ENCODE measurements at regions not wholly inside any gene's neighbourhood (a gene's known extent, or its start where the extent isn't known, plus 50 kb on each side); places are given as distances from the start of the nearest gene placed in this dataset.

- TF ChIP-seq HDAC2 (IDR thresholded peaks at IDR 0.05; ENCODE audit: borderline replicate concordance in 1 of 2, low read depth in 2 of 2, low read length in 2 of 2) = no peak
- TF ChIP-seq POU5F1 (IDR thresholded peaks at IDR 0.05; ENCODE audit: low read depth, low read length) = no peak
- TF ChIP-seq EP300 (IDR thresholded peaks at IDR 0.05; ENCODE audit: borderline replicate concordance in 1 of 2, low read depth in 2 of 2, low read length in 2 of 2) = no peak
- Histone ChIP-seq H2AK5ac (ENCODE audit: low read depth, low read length) (no peak overlapping the region), H3K23me2 (ENCODE audit: low read depth, low read length) (no peaks in the 10 kb centered on the region), H4K8ac (ENCODE audit: extremely low read depth, insufficient read depth, low read length) (no peak overlapping the region), H3K14ac (ENCODE audit: insufficient read length) (no peak overlapping the region), H2BK20ac (ENCODE audit: low read length) (no peak overlapping the region), H3K27ac (ENCODE audit: low read depth, low read length) (no peak overlapping the region), H3K79me2 (ENCODE audit: control insufficient read depth in 1 of 2, insufficient read depth in 2 of 2, low read length in 2 of 2) (no peaks in the 10 kb centered on the region), H4K20me1 (replicated peaks in 1 of 2; ENCODE audit: control insufficient read depth in 1 of 2, insufficient read depth in 2 of 2, low read length in 2 of 2) (no peaks in the 10 kb centered on the region), H2BK12ac (ENCODE audit: low read depth, low read length) (no peak overlapping the region), H3K18ac (ENCODE audit: extremely low read depth, low read length) (no peak overlapping the region), H4K91ac (replicated peaks; ENCODE audit: insufficient read length, low read length) (no peak overlapping the region), H3K4me3 (ENCODE audit: extremely low read depth in 1 of 4, insufficient read depth in 2 of 4, low read depth in 3 of 4, low read length in 4 of 4) (no peak overlapping the region; a peak in 1 of 8 replicates), H3K79me1 (ENCODE audit: low read depth, low read length) (no peaks in the 10 kb centered on the region), H3K9ac (replicated peaks in 1 of 4; ENCODE audit: extremely low read depth in 1 of 4, low read depth in 3 of 4, low read length in 3 of 4) (no peak overlapping the region), H3K4ac (replicated peaks; ENCODE audit: insufficient read length, low read depth, low read length) (no peak overlapping the region), H2BK5ac (ENCODE audit: low read depth, low read length) (no peak overlapping the region), H3K9me3 (ENCODE audit: insufficient read depth in 2 of 2, low read depth in 1 of 2, low read length in 1 of 2) (peaks cover 22 to 24% of the 10 kb centered on the region in 2 experiments), H3K4me2 (ENCODE audit: insufficient read depth in 1 of 2, low read depth in 2 of 2, low read length in 2 of 2) (no peak overlapping the region), H3K56ac (replicated peaks; ENCODE audit: insufficient read length, low read depth, low read length) (no peak overlapping the region), H4K5ac (ENCODE audit: insufficient read length, low read depth, low read length) (no peak overlapping the region), H3K23ac (ENCODE audit: insufficient read length) (no peak overlapping the region), H3K36me3 (ENCODE audit: control insufficient read depth in 2 of 4, insufficient read depth in 4 of 4, low read length in 3 of 4) (no peaks in the 10 kb centered on the region; a peak in 1 of 8 replicates), H2AFZ (ENCODE audit: low read length) (no peak overlapping the region), H2BK15ac (ENCODE audit: low read length) (no peak overlapping the region), H2BK120ac (replicated peaks; ENCODE audit: low read depth, low read length) (no peak overlapping the region), H3K4me1 (replicated peaks in 1 of 4; ENCODE audit: control insufficient read depth in 3 of 4, insufficient read depth in 4 of 4, low read length in 3 of 4) (peaks cover 0 to 6% (median 0%) of the 10 kb centered on the region in 4 experiments; a peak in 2 of 7 replicates), H3K27me3 (replicated peaks in 1 of 4; ENCODE audit: control insufficient read depth in 3 of 4, extremely low read depth in 1 of 4, insufficient read depth in 3 of 4, low read length in 3 of 4) (no peaks in the 10 kb centered on the region; a peak in 1 of 7 replicates)
- WGBS, 2 experiments (ENCODE audit: extremely low coverage in 1 of 2, insufficient coverage in 1 of 2, insufficient read length in 1 of 2, insufficient replicate concordance in 2 of 2, low coverage in 1 of 2, low lambda C conversion rate in 2 of 2, missing lambda C conversion rate in 1 of 2) = 88% methylated on average over 2 of the region's 2 CpGs; no CpG with 5 or more reads in 1 of the 2 experiments
- DNase-seq (ENCODE audit: low read depth in 1 of 2, low spot score in 2 of 2) = no peak
- FAIRE-seq = no peak
- ChIA-PET POLR2A (ENCODE audit: partially characterized antibody) (no interaction called here), CTCF (ENCODE audit: partially characterized antibody) (interaction anchor here (0.5 to 1.3 kb wide), 3 partner anchors 19 to 158 kb away, joined by 3 to 4 read pairs (median 3); no protein-coding TSS in a partner anchor)
These were observed 71.8 kb downstream of the SKA1 start for GRCh38 chr18:50446629-50447028.
